H1 (cell line): ENCODE measurements at regions not wholly inside any gene's neighbourhood (a gene's known extent, or its start where the extent isn't known, plus 50 kb on each side); places are given as distances from the start of the nearest gene placed in this dataset.

Experiments used
- CEBPB ChIP-seq: IDR thresholded peaks from 2 replicates; pipeline ENCODE4 v1.6.1; 2012; ENCODE audit warnings: low read depth, low read length
- CHD1 ChIP-seq: IDR thresholded peaks from 2 replicates; pipeline ENCODE4 v1.6.1; 2012; ENCODE audit warnings: low read depth, low read length, improper control_type of control experiment
- CHD7 ChIP-seq: fragments of 300-600 bp; sonication (generic); IDR thresholded peaks from 2 replicates; pipeline ENCODE4 v1.7.1; 2012; ENCODE audit warnings: low read length, moderate library complexity, mild to moderate bottlenecking, inconsistent platforms; ENCODE audit not compliant: insufficient replicate concordance
- EP300 ChIP-seq, 2 experiments: IDR thresholded peaks; 1 replicate in 1 of 2; 2 replicates in 1 of 2; pipeline ENCODE4 v1.6.1; 2011 to 2012; ENCODE audit warnings: low read depth in 2 of 2, low read length in 2 of 2, mild to moderate bottlenecking in 2 of 2, borderline replicate concordance in 1 of 2, inconsistent platforms in 1 of 2, moderate library complexity in 1 of 2
- RAD21 ChIP-seq, 2 experiments: IDR thresholded peaks in 1 of 2; conservative IDR thresholded peaks in 1 of 2; 2 replicates each; pipeline ENCODE4 v1.6.1; 2011; ENCODE audit warnings: low read depth in 2 of 2, low read length in 2 of 2, improper control_type of control experiment in 1 of 2, inconsistent platforms in 1 of 2, mild to moderate bottlenecking in 1 of 2, moderate library complexity in 1 of 2
- SIX5 ChIP-seq: IDR thresholded peaks from 2 replicates; pipeline ENCODE4 v1.6.1; 2011; ENCODE audit warnings: mild to moderate bottlenecking, low read depth, low read length
- TCF12 ChIP-seq: IDR thresholded peaks from 2 replicates; pipeline ENCODE4 v1.6.1; 2011; ENCODE audit warnings: low read depth, mild to moderate bottlenecking, low read length

- TF ChIP-seq CHD7 (no peak), SIX5 (no peak), TCF12 (no peak), CHD1 (no peak), EP300 (IDR thresholded peaks at IDR 0.05; ENCODE audit: borderline replicate concordance in 1 of 2, low read depth in 2 of 2, low read length in 2 of 2) (no peak), CEBPB (no peak), RAD21 (IDR thresholded peaks at IDR 0.05 in 1 of 2, conservative IDR thresholded peaks at IDR 0.05 in 1 of 2; ENCODE audit: low read depth in 2 of 2, low read length in 2 of 2) (no peak)
Observed at GRCh38 chr16:50437769-50438437, 69.1 kb upstream of the BRD7 start (continued).
